Upper lobe of right lung (tissue), 1 donor: ENCODE measurements at regions not wholly inside any gene's neighbourhood (a gene's known extent, or its start where the extent isn't known, plus 50 kb on each side); places are given as distances from the start of the nearest gene placed in this dataset.
"Not testable (repeated sequence)": the region's sequence is repeated elsewhere in the genome, so short reads cannot be mapped to it uniquely, and the experiment has no call there.

Source experiments
- ATAC-seq: fragments of 200-7000 bp; cut with Tn5 transposase; one replicate; pipeline ENCODE4 v1.9.1; 2020; ENCODE audit warnings: mild to moderate bottlenecking, moderate library complexity
- DNase-seq: peaks from one replicate; pipeline ENCODE4 v3.0.0-alpha.2; 2020
- H3K27ac ChIP-seq: fragments of 200-600 bp; one replicate; pipeline ENCODE4 v1.8.0; 2022
- H3K27me3 ChIP-seq: fragments of 200-600 bp; one replicate; pipeline ENCODE4 v1.8.0; 2022; ENCODE audit warnings: mild to moderate bottlenecking
- H3K36me3 ChIP-seq: fragments of 200-600 bp; one replicate; pipeline ENCODE4 v1.8.0; 2022
- H3K4me1 ChIP-seq: fragments of 200-600 bp; one replicate; pipeline ENCODE4 v1.8.0; 2022
- H3K4me3 ChIP-seq: fragments of 200-600 bp; one replicate; pipeline ENCODE4 v1.8.0; 2022; ENCODE audit warnings: mild to moderate bottlenecking
- H3K9me3 ChIP-seq: fragments of 200-600 bp; one replicate; pipeline ENCODE4 v1.8.0; 2022
- intact Hi-C: fragments of 100-400 bp; cut with DNase I; formaldehyde crosslinking; loops from one replicate; pipeline ENCODE4 v1.11.0; 2022
- donor health status: DM: no; HTN: yes; CAD: no; lungs with severe emphysema.

DNA sequence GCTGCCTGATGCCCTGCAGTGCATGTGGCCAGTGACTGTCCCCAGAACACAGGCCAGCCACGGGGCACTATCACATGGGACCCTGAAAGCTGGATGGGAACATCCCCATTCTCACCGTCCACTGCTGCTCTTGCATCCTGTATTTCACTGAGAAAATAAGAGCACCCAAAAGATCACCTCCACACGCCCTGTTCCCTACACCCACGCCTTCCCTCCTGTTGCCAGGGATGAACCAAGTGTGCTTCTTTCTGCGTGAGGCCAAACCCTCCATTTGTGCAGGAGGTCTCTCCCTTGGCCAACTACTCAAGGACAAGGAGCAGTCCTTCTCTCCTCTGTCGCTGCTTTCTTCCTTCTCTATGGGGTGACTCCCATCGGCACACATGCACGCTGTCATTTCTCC, 118.3 kb downstream of the LRRC37A3 start:
- H3K27me3 ChIP-seq, H3K4me1 ChIP-seq, H3K4me3 ChIP-seq, ATAC-seq, DNase-seq, H3K9me3 ChIP-seq, H3K27ac ChIP-seq, intact Hi-C loops: not testable (repeated sequence)
- H3K36me3 ChIP-seq, result peaks cover 17% of the 10 kb centered on the region

DNA sequence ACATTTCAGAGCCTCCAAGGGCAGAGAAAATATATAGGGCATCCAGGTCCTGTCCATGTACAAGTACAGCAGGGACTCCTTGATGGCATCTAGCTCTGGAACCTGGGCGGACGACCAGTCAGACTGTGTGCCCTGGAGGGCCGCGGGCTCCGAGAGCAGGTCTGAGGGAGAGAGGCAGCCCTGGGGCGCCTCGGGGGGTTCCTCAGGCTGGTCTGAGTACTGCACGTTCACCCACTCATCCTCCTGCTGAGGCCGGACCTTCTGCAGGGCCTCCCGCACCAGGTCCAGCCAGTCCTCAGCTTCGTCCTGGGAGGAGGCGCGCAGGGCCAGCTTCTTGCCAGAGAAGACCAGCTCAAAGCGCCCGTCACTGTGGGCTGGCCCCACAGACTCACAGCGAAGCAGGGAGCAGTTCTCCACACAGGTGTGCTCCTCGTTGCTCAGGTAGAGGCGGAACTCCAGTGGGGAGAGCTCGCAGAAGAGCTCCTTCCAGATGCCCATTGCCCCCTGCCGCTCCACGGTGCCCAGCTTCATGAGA, 118.8 kb downstream of the LRRC37A3 start:
- H3K27ac ChIP-seq, H3K27me3 ChIP-seq, DNase-seq, H3K4me3 ChIP-seq, intact Hi-C loops, H3K4me1 ChIP-seq, H3K9me3 ChIP-seq, ATAC-seq: not testable (repeated sequence)
- H3K36me3 ChIP-seq, result peaks cover 17% of the 10 kb centered on the region

DNA sequence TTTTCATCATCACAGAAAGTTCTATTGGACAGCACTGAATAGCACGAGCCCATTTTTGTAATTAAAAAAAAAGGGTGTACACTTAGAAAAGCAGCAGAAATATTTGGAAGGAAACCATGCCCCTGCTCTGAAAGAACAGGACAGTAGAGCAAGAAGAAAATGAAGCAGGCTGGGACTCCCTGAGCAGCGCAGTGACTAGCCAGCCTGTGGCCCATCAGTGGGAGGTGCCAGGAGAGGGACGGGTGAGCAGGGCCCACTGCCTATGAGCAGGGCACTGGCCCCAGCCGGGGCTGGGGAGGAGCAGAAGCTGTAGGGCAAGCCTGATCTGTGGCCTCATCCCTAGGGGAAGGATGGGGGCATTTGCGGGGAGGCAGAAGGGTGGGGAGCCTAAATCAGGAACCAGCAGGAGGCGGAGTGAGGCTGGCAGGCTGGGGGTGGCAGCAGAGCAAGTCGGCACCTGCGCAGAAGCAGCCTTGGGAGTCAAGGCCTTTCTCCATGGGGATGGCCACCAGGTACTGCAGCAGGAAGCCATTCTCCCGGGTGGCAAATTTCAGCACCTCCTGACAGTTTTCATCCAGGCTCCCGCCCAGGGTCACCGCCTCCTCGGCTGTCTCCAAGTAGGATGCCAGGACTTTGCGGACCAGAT, 119.6 kb downstream of the LRRC37A3 start:
- H3K27ac ChIP-seq, intact Hi-C loops, H3K27me3 ChIP-seq, H3K4me3 ChIP-seq, ATAC-seq, H3K9me3 ChIP-seq, H3K4me1 ChIP-seq, DNase-seq: not testable (repeated sequence)
- H3K36me3 ChIP-seq, result peaks cover 17% of the 10 kb centered on the region

DNA sequence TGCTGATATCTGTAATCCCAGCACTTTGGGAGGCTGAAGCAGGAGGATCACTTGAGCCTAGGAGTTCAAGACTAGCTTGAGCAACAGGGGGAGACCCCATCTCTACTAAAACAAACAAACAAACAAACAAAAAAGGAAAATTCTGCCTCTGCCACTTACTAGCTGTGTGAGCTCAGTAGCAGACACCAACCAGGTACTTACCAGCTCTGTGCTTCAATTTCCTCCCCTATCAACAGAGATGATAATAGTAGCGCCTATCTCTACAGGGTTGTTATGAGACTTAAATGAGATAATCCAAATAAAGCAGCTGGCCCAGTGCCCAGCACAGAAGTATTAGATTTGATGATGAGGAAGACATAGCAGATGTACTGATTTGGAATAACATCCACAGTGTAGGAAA, 120.3 kb downstream of the LRRC37A3 start:
- ATAC-seq, DNase-seq, H3K27me3 ChIP-seq, H3K4me3 ChIP-seq, H3K9me3 ChIP-seq, intact Hi-C loops, H3K4me1 ChIP-seq, H3K27ac ChIP-seq: not testable (repeated sequence)
- peaks cover 17% of the 10 kb centered on the region for H3K36me3 ChIP-seq

DNA sequence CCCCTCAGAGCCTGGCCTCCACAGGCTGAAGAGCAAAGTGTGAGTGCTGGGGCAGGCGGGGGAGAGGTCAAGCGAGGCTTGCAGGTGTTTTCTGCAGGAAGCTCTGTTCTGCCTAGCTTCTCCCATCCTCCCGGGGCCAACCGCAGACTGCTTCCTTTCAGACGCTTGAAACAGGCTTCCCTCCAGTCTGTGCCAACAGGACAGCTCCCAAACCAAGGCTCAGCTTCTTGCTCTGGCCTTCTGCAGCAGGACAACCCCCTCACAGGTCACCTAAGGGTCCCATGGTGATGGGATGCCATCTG, 120.8 kb downstream of the LRRC37A3 start:
- not testable (repeated sequence) for DNase-seq

DNA sequence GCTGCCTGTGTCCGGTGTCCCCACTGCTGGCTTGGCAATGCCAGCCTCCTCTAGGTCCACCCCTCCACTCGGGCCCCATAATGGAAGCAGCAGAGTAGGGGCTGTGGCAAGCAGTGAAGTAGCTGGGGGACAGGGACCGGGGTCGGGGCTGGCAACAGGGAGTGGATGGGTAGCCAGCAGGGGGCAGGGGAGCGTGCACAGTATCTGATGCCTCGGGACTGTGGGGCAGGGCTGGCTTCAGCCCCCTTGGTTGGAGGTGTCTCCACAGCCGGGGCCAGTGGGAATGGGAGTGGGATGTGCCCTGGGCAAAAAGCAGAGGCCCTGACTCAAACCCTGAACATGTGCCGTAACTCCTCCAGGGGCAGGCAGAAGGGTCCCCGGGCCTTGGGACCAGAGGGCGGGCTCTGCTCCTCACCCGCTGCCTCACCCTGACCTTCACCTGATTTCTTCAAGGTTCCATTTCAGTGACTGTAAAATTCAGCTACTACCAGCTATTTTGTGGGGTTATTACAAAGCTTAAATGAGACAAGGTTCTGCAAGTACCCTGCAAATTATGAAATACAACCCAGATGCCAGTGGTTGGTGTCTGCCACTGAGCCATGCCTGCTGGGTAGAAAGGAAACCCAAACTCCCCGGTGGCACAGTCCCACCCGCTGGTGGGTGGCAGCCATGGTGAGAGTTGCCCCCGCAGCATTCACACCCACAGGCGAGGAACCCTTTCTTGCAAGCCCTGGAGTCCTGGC, 121.4 kb downstream of the LRRC37A3 start:
- H3K4me1 ChIP-seq, H3K4me3 ChIP-seq, H3K9me3 ChIP-seq, ATAC-seq, H3K27ac ChIP-seq, intact Hi-C loops, H3K27me3 ChIP-seq, DNase-seq: not testable (repeated sequence)
- peaks cover 10% of the 10 kb centered on the region for H3K36me3 ChIP-seq

More for the DNA sequence above, 120.8 kb downstream of the LRRC37A3 start:
- H3K27me3 ChIP-seq, H3K27ac ChIP-seq, H3K4me1 ChIP-seq, H3K4me3 ChIP-seq, ATAC-seq, intact Hi-C loops, H3K9me3 ChIP-seq: not testable (repeated sequence)
- H3K36me3 ChIP-seq, result peaks cover 16% of the 10 kb centered on the region

DNA sequence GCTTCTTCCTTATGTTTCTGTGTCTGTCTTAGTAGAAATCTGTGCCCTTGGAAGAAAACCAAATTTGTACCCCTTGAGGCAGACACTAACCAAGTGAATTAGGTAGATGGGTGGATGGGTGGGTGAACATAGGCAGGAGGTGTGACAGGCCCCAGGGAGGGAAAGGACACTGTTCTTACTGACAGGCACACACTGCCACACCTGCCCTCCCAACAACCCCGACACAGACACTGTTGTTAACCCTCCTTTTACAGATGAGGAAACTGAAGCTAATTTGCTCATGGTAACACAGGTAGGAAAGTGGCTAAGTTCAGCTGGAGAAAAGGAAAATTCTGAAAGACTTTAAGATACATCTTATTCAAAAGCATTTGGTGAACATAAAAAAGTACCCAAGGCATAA, 123.9 kb downstream of the LRRC37A3 start:
- peak; percentile 0 for DNase-seq
- H3K4me3 ChIP-seq, H3K27me3 ChIP-seq, H3K9me3 ChIP-seq, ATAC-seq, H3K36me3 ChIP-seq, intact Hi-C loops: not testable (repeated sequence)
- Histone ChIP-seq H3K27ac (peak overlapping the region; percentile 73), H3K4me1 (peaks cover 16% of the 10 kb centered on the region)

DNA sequence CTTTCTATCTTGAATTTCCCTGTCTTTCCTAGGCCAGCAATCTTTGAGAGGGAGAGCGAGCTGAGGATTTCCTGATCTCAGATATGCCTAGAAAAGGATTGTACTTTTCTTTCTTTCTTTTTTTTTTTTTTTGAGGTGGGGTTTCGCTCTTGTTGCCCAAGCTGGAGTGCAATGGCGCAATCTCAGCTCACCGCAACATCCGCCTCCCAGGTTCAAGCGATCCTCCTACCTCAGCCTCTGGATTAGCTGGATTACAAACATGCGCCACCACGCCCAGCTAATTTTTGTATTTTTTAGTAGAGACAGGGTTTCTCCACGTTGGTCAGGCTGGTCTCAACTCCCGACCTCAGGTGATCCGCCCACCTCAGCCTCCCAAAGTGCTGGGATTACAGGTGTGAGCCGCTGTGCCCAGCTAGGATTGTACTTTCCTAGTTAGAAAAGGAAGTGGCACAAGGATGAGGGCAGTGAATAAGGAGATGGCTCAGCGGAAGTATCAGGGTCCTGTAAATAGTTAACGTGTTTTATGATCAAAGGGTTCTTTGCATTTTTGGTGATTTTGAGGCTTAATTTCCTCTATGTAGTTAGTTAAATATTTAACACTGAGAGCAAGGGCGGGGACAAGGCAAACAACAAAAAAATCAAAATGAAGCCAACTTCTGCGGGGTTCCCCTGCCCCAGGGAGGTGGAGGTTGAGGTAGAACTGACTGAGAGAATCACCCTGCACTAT, 124.6 kb downstream of the LRRC37A3 start:
- intact Hi-C loops, H3K27me3 ChIP-seq, H3K36me3 ChIP-seq, H3K9me3 ChIP-seq, H3K4me3 ChIP-seq, ATAC-seq: not testable (repeated sequence)
- DNase-seq, result peak; percentile 82
- H3K4me1 ChIP-seq, result peaks cover 16% of the 10 kb centered on the region
- peak overlapping the region; percentile 73 for H3K27ac ChIP-seq

DNA sequence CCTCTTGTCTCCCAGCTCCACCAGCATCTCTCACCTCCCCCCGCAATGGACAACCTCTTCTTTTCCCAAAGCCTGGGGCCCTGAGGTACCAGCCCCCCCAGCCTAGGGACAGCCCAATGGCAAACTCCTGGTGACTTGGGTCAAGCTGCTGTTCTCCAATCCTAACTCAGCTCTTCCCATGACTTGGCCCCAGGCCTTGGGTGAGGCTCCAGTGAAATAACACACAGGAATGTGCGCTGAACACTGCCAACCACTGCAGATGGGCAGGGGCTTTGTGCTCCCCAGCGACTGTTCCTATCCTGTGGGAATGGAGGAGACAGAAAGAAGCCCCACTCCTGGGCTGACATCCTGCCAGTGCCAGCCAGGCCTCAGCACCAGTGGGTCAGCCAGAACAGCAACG, 125.2 kb downstream of the LRRC37A3 start:
- H3K9me3 ChIP-seq, H3K36me3 ChIP-seq, H3K27me3 ChIP-seq, intact Hi-C loops, H3K4me3 ChIP-seq: not testable (repeated sequence)
- peak; percentile 69 for DNase-seq
- peak; percentile 70 for ATAC-seq
- H3K27ac ChIP-seq, result peak overlapping the region; percentile 73
- peaks cover 16% of the 10 kb centered on the region for H3K4me1 ChIP-seq

DNA sequence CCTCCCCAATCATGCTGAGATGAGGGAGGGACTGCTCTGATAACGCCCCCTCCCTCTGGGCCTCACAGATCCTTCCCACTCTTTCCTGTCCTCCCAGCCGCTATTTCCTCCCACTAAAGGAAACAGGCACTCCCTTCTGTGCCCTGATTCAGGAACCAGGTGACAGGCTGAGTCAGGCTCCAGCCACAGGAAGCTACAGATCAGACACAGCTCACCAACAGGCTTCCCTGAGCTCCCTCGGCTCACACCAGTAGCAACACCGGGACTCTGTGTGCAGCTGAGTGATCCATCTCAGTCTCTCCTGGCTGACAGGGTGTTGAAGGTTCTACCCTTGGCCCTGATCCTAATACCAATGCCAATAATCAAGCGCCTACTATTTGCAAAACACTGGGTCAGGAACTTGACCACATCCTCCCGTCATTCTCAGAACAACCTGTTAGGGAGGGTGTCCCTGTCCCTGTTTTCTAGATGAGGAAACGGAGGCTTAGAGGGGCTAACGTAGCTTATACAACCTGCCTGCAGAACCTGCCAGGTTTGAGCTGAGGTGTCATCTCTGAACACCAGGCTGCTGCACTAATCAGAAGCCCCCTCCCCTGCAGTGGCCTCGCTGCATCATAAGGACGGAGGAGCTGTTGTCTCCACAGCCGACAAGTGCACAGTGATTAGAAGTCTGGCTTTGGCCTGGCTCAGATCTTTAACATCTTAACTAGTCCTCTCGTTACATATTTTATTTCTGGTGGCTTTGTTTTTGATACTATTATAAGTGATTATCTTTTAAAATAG, 126.3 kb downstream of the LRRC37A3 start:
- H3K4me3 ChIP-seq, H3K9me3 ChIP-seq, H3K27me3 ChIP-seq, H3K36me3 ChIP-seq, intact Hi-C loops: not testable (repeated sequence)
- H3K4me1 ChIP-seq, result peaks cover 16% of the 10 kb centered on the region
- peak; percentile 71 for DNase-seq
- H3K27ac ChIP-seq, result peak overlapping the region; percentile 73
- peak; percentile 85 for ATAC-seq

DNA sequence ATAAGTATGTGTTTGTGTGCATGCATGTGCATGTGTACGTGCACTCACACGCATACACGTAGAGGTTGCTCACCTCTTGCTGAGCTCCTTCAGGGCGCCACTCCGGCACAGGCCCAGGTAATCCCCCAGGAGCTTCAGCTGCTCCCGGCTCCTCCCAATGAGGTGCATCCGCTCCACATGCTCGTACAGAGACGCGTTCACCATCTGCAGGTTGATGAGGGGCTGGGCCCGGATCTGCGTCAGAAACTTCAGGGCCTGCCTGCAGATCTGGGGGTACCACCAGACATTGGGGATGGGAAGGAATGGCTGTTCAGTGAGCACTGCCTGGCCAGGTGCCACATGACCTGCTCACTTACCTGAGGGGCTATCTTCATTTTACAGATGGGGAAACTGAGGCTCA, 127.0 kb downstream of the LRRC37A3 start:
- Histone ChIP-seq H3K4me1 (peaks cover 16% of the 10 kb centered on the region), H3K27ac (peak overlapping the region; percentile 73)
- H3K36me3 ChIP-seq, H3K4me3 ChIP-seq, ATAC-seq, intact Hi-C loops, H3K9me3 ChIP-seq, H3K27me3 ChIP-seq: not testable (repeated sequence)
- DNase-seq, result peak; percentile 37

DNA sequence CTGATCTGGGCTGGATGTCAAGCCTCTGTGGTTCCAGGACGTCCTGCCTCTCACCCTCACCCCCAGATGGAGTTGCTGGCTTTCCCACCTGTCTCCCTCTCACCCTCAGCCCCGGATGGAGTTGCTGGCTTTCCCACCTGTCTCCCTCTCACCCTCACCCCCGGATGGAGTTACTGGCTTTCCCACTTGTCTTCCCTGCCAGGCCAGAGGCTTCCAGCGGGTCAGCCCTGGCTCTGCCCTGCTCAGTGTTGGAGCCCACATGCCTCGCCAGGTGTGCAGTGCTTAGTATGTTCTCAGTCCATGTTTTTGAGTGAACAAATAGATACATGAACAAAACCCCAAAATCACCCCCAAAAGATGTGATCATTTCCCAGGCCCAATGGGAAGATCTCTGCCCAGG, 127.6 kb downstream of the LRRC37A3 start:
- Histone ChIP-seq H3K4me1 (peaks cover 16% of the 10 kb centered on the region), H3K36me3 (peaks cover 13% of the 10 kb centered on the region)
- H3K4me3 ChIP-seq, H3K27me3 ChIP-seq, H3K27ac ChIP-seq, H3K9me3 ChIP-seq, ATAC-seq, intact Hi-C loops: not testable (repeated sequence)
- DNase-seq, result peak; percentile 18

DNA sequence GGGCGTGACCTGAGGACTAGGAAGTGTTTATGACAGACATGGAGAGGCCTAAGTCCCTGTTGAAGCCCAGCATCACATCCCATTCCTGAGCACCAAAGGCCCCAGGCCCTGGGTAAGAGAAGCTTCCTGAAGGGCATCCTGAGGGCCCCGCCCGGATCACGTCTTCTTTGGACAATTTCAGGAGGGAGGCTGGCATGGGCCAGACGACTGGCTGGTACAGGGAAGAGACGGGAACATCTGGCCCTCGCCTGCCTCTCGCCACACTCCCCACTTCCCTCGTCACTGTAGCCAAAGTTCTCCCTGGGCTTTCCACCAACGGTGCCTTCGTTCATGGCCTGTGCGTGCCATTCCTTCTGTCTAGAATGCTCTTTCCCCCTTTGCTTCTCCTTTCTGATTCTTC, 128.1 kb downstream of the LRRC37A3 start:
- intact Hi-C loops, H3K27ac ChIP-seq, H3K9me3 ChIP-seq, H3K27me3 ChIP-seq, H3K4me3 ChIP-seq, ATAC-seq: not testable (repeated sequence)
- peak; percentile 56 for DNase-seq
- Histone ChIP-seq H3K4me1 (peaks cover 16% of the 10 kb centered on the region), H3K36me3 (peaks cover 18% of the 10 kb centered on the region)
